ENCODE measurements at regions not wholly inside any gene's neighbourhood (a gene's known extent, or its start where the extent isn't known, plus 50 kb on each side); places are given as distances from the start of the nearest gene placed in this dataset.
"Not testable (repeated sequence)": the region's sequence is repeated elsewhere in the genome, so short reads cannot be mapped to it uniquely, and the experiment has no call there.

DNA sequence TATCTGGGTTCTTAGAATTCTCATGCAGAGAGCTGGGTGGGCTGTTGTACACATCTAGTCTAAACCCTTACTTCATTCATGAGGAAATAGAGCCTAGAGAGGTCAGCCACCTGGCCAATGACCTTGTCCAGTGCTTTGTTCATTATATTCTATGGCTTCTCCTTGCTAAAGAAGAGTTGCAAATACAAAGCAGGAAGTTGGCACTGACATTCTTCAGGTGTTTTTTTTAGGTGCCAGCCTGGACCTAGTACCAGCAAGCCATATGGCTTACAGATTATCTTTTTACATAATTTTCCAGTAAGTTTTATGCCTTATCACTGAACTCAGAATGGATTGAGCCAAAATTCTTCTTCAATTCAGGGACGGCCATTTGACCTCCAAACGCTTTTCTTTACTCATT lies 54.7 kb upstream of the PGM2 start:
- no peak for DNase-seq

DNA sequence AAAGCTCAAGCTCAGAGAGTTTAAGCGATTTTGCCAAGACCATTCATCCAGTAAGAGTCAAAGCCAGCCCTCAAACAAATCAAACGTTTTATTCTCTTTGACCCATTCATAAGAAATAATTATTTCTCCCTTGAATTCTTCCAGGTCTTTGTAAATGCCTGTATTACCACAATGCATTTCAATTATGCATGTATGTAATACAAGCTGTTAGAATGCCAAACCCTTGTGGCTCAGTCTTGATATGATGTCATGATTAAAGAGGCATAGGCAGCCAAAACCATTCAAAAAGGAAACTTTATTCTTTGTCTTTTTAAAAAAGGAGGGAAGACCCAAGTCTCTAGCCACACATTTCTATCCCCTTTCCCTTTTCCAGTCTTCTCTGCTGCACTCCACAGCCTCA lies 56.5 kb upstream of the PGM2 start:
- no peak for DNase-seq

- DNase-seq: no peak
Observed at GRCh38 chr4:37769391-37769989, 57.0 kb upstream of the PGM2 start.

GRCh38 chr4:37767546-37767945 lies 58.9 kb upstream of the PGM2 start:
- no peak for DNase-seq

GRCh38 chr4:37767019-37767418 lies 59.5 kb upstream of the PGM2 start:
- no peak for DNase-seq

- DNase-seq: no peak
Observed at GRCh38 chr4:37765741-37766140, 60.7 kb upstream of the PGM2 start.

GRCh38 chr4:37763831-37764230 lies 62.7 kb upstream of the PGM2 start:
- no peak for DNase-seq

DNA sequence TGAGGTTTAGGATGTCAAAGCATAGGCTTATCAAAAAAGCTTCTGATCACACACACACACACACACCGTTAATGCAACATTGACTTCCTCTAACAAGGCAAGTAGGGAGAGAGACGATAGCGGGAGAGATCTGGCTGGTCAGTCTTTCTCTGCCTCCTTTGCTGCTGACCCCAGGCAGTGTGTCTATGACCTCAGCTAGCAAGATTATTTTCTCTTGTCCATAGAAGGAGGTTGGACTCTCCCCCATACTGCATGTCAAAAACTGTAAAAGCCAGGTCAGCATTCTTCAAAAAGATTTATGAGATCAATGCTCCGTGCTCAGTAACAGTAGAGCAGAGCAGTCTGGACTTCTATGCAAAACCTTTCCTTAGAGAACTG lies 63.5 kb upstream of the PGM2 start:
- DNase-seq: no peak

GRCh38 chr4:37762294-37762990 lies 64.0 kb upstream of the PGM2 start:
- no peak for DNase-seq

- DNase-seq: no peak
Observed at GRCh38 chr4:37760840-37761239, 65.6 kb upstream of the PGM2 start.

DNA sequence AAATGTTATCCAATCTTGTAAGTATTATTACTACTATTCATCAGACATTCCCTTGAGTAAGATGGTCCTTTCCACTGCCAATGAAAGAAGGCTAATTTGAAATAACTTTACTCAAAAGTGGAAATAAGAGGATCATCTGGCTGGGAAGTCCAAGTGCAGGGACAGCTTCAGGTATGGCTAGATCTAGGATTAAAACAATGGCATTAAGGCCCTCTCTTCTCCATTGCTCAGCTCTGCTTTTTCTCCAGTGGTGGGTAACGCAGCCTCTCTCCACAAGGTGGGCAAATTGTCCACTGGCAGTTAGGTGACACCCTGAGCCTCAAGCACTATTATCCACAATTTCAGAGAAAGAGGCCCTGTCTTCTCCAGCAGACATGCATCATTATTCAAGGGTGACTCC lies 66.7 kb upstream of the PGM2 start:
- no peak for DNase-seq

GRCh38 chr4:37758226-37758625 lies 68.3 kb upstream of the PGM2 start:
- DNase-seq: peak; percentile 36

- DNase-seq: no peak
Observed at GRCh38 chr4:37757761-37758160, 68.7 kb upstream of the PGM2 start.

DNA sequence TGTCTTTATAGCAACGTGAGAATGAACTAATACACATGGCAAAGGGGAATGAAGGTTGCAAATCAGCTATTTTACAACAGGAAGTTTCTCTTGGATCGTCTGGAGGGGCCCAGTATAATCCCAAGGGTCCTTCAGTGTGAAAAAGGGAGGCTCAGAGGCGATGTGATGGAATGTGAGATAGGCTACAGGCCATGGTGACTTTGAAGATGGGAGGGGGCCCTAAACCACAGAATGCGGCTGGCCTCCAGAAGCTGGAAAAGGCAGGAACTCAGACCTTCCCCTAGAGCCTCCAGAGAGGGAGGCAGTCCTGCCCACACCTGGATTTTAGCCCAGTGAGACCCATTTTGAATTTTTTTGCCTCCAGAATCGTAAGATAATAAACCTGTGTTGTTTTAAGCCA lies 69.4 kb upstream of the PGM2 start:
- no peak for DNase-seq

- no peak for DNase-seq
Observed at GRCh38 chr4:37754410-37755185, 68.4 kb upstream of the RELL1 start.

- DNase-seq: peak; percentile 22
Observed at GRCh38 chr4:37749398-37749988, 63.3 kb upstream of the RELL1 start.

- peak; percentile 41 for DNase-seq
Observed at GRCh38 chr4:37748485-37748884, 62.3 kb upstream of the RELL1 start.

DNA sequence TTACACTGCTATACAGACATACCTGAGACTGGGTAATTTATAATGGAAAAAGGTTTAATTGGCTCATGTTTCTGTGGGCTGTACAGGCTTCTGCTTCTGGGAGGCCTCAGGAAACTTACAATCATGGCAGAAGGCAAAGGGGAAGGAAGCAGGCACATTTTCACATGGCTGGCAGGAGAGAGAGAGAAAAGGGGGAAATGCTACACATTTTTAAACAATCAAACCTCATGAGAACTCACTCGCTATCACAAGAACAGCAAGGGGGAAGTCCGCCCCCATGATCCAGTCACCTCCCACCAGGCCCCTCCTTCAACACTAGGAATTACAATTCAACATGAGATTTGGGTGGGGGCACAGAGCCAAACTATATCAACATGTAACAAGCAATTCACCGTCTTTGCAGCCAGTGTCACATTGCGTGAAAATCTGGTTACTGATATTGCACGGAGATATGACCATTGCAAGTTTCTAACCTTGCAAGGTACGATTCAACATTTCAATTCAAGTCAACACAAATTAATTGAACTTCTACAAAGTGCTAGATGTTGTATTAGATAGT lies 61.7 kb upstream of the RELL1 start:
- no peak for DNase-seq

DNA sequence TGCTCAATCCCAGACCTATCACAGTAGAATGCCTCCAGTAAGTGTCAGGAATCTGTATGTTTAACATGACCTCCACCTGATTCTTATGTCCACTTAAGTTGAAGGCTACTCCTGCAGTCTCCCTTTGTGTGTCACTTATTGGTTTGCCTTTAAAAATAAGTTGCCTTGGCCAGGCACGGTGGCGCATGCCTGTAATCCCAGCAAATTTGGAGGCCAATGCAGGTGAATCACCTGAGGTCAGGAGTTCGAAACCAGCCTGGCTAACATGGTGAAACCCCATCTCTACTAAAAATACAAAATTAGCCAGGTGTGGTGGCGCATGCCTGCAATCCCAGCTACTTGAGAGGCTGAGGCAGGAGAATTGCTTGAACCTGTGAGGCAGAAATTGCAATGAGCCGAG lies 60.7 kb upstream of the RELL1 start:
- DNase-seq: not testable (repeated sequence)

- no peak for DNase-seq
Observed at GRCh38 chr4:37745946-37746345, 59.8 kb upstream of the RELL1 start.

- no peak for DNase-seq
Observed at GRCh38 chr4:37742149-37742548, 56.0 kb upstream of the RELL1 start.

DNA sequence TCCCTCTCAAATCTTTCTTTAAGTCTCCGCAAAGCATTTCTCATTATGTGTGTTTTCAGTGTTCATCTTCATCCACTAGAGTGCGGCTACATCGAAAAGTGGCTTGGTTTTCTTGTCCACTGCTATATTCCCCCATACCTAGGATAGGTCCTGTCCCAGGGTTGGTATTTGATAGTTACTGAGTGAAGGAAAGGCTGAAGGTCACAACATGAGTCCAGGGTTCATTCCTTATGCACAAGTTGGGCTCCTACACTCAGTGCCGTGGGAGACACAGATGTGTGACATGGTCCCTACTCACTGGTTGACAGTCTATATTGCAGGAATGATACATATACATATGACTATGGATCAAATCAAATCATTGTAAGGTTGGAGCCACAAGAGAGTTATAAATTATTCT lies 55.4 kb upstream of the RELL1 start:
- no peak for DNase-seq

GRCh38 chr4:37740546-37740945 lies 54.4 kb upstream of the RELL1 start:
- DNase-seq: no peak

GRCh38 chr4:37737466-37737865 lies 51.3 kb upstream of the RELL1 start:
- DNase-seq: no peak
